T-helper 1 cell (primary cell): ENCODE measurements at regions not wholly inside any gene's neighbourhood (a gene's known extent, or its start where the extent isn't known, plus 50 kb on each side); places are given as distances from the start of the nearest gene placed in this dataset.
"Not testable (repeated sequence)": the region's sequence is repeated elsewhere in the genome, so short reads cannot be mapped to it uniquely, and the experiment has no call there.

ENCODE experiments used
- DNase-seq, 5 donors: peaks; one replicate each; pipeline ENCODE4 v3.0.0-alpha.2; 2012 to 2020

DNA sequence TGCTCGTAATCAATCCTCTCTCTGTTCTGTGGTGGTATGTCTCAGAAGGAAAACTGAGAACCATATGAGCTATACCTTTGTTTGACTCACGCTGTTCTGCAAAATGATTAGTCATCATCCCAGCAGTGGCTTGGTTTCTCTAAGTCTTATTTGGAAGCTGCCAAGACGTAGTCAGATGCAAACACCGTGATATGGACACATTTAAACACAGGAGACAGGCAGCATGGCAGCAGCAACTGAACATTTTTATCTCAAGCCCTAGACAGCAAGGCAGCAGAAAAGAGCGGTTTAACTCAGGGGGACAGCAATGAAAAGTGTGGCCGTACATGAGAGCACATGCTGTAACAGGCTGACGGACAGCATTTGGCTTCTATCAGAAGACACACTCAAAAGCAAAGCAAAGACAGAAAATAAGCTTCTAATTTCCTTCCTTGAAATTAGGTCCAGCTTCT, 1295.1 kb downstream of the EPHA7 start:
- DNase-seq: no peak

DNA sequence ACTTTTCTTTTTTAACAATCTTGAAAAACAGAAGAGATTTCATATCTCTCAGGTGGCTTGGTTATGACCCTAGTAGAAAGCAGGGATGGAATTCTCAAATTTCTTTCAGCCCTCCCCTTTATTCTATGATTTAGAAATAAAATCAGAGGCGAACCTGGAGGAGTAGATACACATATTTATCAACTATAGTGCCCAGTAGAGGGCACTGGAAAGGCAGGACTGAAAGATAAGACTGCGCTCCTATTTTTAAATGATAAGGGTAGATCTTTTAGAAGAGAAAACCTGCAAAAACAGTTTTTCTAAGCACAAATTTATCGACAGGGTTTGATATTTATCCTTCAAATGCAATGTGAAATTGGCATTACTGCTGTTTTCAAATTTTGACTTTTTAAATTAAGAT, 1296.6 kb downstream of the EPHA7 start:
- no peak for DNase-seq

DNA sequence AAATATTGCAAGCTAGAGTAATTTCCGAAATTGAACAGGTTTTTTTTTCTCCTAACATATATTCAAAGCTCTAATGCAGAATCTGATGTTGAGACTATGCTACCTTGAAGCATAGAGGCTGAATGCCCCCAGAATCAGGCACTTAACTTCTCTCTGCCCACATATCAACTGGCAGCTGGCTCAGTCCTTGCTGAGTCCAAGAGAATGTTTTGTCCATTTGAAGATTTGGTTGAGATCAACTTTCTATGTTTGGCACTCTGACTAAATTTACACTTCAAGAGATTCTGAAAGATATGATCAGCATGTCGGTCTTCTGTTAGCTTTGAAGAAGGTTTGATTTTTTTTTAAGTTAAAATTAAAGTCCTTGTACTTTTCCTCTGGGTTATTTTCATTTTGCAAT, 1298.1 kb downstream of the EPHA7 start:
- DNase-seq: no peak

DNA sequence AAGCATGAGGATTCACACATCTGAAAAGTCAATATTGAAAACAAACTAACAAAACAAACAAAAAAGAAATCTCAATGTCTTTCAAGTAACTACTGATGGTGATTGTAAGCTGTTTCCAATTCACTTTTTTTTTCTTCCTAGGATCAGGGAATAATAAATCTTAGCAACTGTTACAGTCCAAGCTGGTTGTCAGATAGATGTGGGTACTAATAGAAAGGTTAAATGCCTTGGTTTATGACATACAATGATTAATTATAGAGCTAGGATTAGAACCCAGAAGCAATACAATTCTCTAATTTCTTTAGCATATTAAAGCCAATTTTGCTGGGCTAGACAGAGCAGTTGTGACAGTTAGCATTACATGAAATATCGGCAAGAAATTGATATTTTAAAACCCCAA, 1301.6 kb downstream of the EPHA7 start:
- no peak for DNase-seq

GRCh38 chr6:92114797-92115196, 1304.6 kb downstream of the EPHA7 start:
- no peak for DNase-seq

GRCh38 chr6:92114091-92114675, 1305.2 kb downstream of the EPHA7 start:
- DNase-seq: no peak

GRCh38 chr6:92111386-92111785, 1308.0 kb downstream of the EPHA7 start:
- no peak for DNase-seq

- DNase-seq: no peak
Observed at GRCh38 chr6:92110403-92110802, 1309.0 kb downstream of the EPHA7 start.

DNA sequence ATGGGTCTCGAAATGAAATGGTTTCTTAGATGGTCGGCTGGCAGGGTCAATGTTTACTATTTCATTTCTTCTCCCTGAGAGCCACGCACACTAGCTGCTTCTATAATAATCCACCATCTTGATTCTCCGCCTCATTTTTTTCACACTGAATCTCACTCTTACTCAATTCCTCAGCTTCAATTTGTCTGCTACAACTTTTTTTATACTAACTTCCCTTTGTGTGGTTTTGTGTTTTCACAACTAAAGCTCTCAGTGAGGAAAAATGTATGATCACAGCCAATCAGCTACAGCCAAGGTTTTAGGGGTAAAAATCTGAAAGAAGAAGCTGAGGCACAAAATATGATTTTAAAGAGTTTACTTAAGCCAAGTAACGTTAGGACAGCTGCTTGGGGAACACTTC, 1309.4 kb downstream of the EPHA7 start:
- DNase-seq: no peak

- DNase-seq: no peak
Observed at GRCh38 chr6:92109256-92109655, 1310.1 kb downstream of the EPHA7 start.

DNA sequence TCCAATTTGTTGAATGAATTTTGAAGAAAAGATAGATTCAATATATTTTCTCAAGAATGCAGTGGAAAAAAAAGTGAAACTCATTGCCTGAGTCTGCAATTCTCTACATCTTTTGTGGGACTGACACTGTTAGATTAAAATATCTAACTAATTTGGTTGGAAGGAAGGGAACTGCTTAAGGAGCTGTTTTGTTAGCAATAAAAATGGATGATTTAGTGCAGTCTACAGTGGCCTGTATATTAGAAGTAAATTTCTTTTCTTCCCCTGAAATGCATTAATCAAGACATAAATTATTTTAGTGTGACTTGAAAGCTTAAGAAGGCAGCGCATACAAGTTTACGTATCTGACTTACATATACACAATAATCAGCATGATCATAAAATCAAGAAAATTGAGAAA, 1332.6 kb downstream of the EPHA7 start:
- no peak for DNase-seq

GRCh38 chr6:92083914-92084313, 1335.4 kb downstream of the EPHA7 start:
- not testable (repeated sequence) for DNase-seq

GRCh38 chr6:92072387-92072786, 1347.0 kb downstream of the EPHA7 start:
- DNase-seq: no peak

- DNase-seq: no peak
Observed at GRCh38 chr6:92069781-92070180, 1349.6 kb downstream of the EPHA7 start.

DNA sequence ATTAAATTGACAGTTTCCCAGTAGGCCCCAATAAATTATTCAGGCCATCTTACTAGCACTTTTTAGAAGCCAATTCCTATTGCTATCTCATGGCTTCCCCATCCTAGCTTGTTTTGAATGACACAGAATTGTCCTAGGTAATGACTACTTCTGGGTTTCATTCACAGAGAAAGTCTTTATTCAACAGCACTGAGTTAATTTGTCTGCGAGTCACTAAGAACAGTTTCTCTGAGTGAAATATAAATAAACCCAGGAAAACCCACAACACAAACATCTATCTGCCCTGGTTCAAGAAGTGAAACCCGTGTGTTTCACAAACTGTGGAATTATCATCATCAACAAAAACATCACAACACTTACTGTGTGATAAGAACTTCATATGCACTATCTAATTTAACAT, 1366.8 kb downstream of the EPHA7 start:
- DNase-seq: no peak

DNA sequence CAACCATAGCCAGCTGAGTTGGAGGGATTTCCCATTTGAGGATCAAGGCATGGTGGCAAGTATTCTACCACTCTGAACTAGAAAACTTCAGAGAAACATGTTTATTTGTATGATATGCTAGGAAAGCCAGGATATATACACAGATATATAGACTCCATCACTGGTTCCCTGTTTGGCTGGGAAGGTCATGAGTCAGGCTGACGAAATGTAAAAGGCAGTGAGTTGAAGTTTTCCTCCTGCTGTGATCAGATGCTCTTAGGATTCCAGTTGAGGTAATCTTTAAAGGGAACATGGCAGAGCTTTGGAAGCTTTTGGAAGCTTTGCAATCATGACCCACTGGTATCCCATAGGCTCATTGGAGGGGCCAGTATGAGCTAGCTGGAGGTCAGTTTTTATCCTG, 1369.1 kb downstream of the EPHA7 start:
- DNase-seq: no peak

GRCh38 chr6:92047860-92048259, 1371.5 kb downstream of the EPHA7 start:
- no peak for DNase-seq

- no peak for DNase-seq
Observed at GRCh38 chr6:92047152-92047850, 1372.1 kb downstream of the EPHA7 start.

GRCh38 chr6:92044312-92044711, 1375.0 kb downstream of the EPHA7 start:
- DNase-seq: no peak

- DNase-seq: no peak
Observed at GRCh38 chr6:92043777-92044176, 1375.6 kb downstream of the EPHA7 start.

DNA sequence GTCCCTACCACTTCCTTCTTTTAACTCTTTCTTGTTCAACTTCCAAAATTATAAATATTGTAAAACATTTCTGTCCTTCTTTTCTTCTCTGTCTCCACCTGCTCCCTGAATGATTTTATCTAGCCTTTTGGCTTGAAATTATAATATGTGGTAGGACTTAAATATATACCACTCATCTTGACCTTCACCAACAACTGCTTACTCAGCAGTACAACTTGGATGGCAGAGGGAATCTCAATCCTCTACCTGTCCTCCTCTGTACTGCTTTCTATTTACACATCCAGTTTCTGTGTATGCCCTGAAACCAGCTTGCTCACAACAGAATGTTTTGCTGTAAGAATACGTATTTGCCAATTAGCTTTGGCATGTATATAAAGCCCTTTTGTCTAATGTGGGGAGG, 1392.5 kb downstream of the EPHA7 start:
- DNase-seq: no peak

GRCh38 chr6:92024881-92025280, 1394.5 kb downstream of the EPHA7 start:
- no peak for DNase-seq

DNA sequence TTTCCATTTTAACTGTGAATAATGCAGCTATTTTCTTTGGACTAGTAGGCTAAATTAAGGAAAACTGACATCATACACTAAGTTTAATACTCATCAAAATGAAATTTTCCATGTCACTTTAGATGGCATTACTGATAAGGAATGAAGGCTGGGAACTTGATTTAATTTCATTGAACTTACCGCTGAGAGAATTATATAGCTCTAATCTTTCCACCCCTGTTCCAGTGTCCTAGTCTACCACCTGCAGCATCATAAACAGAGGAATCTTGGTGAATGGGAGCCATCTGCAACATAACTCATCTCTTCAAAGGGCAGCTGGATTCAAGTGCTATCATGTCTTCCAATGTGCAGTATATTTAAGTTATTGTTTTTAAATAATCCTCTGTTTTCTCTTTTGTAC, 1395.2 kb downstream of the EPHA7 start:
- DNase-seq: no peak

- no peak for DNase-seq
Observed at GRCh38 chr6:92023410-92023966, 1395.9 kb downstream of the EPHA7 start.
